Endothelial cell of umbilical vein (primary cell): ENCODE measurements at regions not wholly inside any gene's neighbourhood (a gene's known extent, or its start where the extent isn't known, plus 50 kb on each side); places are given as distances from the start of the nearest gene placed in this dataset.

Source experiments
- BruUV-seq: library from RNA; stranded (reverse); fragments of 400-500 nt; replicated peaks from 2 replicates; lab custom pipeline; 2021; lab: Mats Ljungman, UMichigan
- CTCF ChIA-PET: fragments of 300-600, 350-600 bp; sonication (Branson Sonifier 250); formaldehyde crosslinking; loops from one replicate; lab custom pipeline; 2021; ENCODE audit warnings: antibody characterized with exemption, inconsistent platforms; lab: Charles Lee
- POLR2A ChIA-PET: fragments of 300-600, 350-600 bp; sonication (Branson Sonifier 250); formaldehyde crosslinking; loops from one replicate; lab custom pipeline; 2021; ENCODE audit warnings: antibody characterized with exemption, inconsistent platforms; lab: Charles Lee
- DNase-seq: peaks from one replicate; pipeline ENCODE4 v3.0.0-alpha.2; 2011; ENCODE audit warnings: low read depth, low spot score
- FAIRE-seq: peaks from 2 replicates; lab custom pipeline; 2011; peaks lifted over from hg19 to GRCh38; lab: Jason Lieb, UNC
- H2AFZ ChIP-seq: 2 replicates; pipeline ENCODE4 v1.6.0; 2012; ENCODE audit warnings: low read depth, low read length, control low read depth, inconsistent platforms
- H3K27ac ChIP-seq: 2 replicates; pipeline ENCODE4 v1.5.1; 2011; ENCODE audit warnings: low read depth, mild to moderate bottlenecking, control low read depth, low read length, moderate library complexity; ENCODE audit not compliant: insufficient read depth
- H3K27me3 ChIP-seq, 2 experiments: 2 replicates each; pipeline versions ENCODE4 v1.6.0 to v1.6.1; 2011; ENCODE audit warnings: low read length in 2 of 2, mixed read lengths in 1 of 2; ENCODE audit not compliant: control insufficient read depth in 2 of 2, insufficient read depth in 2 of 2
- H3K36me3 ChIP-seq, 2 experiments: 2 replicates in 1 of 2; 3 replicates in 1 of 2; pipeline ENCODE4 v1.5.1; 2011; ENCODE audit warnings: low read length in 2 of 2, mild to moderate bottlenecking in 1 of 2, moderate library complexity in 1 of 2; ENCODE audit not compliant: control insufficient read depth in 2 of 2, insufficient read depth in 2 of 2; ENCODE audit errors: extremely low read depth in 1 of 2
- H3K4me1 ChIP-seq: 3 replicates; pipeline ENCODE4 v1.5.1; 2011; ENCODE audit warnings: mild to moderate bottlenecking, low read length; ENCODE audit not compliant: control insufficient read depth, insufficient read depth; ENCODE audit errors: extremely low read depth
- H3K4me2 ChIP-seq: 2 replicates; pipeline ENCODE4 v1.6.1; 2011; ENCODE audit warnings: low read length, control low read depth, mixed read lengths; ENCODE audit not compliant: insufficient read depth
- H3K4me3 ChIP-seq, 3 experiments: fragments of 200-600 bp in 1 of 3; sonication (generic), shearing (Covaris generic) in 1 of 3; replicated peaks in 1 of 3; 2 replicates each; pipeline ENCODE4 v1.5.1; 2011 to 2016; ENCODE audit warnings: control low read depth in 3 of 3, low read length in 3 of 3, mild to moderate bottlenecking in 2 of 3, inconsistent platforms in 1 of 3, low read depth in 1 of 3, moderate library complexity in 1 of 3; ENCODE audit not compliant: insufficient read depth in 1 of 3
- H3K79me2 ChIP-seq: 2 replicates; pipeline ENCODE4 v1.6.0; 2012; ENCODE audit warnings: low read length, inconsistent platforms; ENCODE audit not compliant: control insufficient read depth, insufficient read depth
- H3K9ac ChIP-seq: replicated peaks from 2 replicates; pipeline ENCODE3; 2011; ENCODE audit warnings: low read length, control low read depth; ENCODE audit not compliant: insufficient read depth; ENCODE audit errors: extremely low read depth
- H3K9me1 ChIP-seq: replicated peaks from 3 replicates; pipeline ENCODE4 v1.6.0; 2011; ENCODE audit warnings: mild to moderate bottlenecking, low read length; ENCODE audit not compliant: control insufficient read depth, insufficient read depth; ENCODE audit errors: extremely low read depth
- H3K9me3 ChIP-seq: replicated peaks from 2 replicates; pipeline ENCODE4 v1.5.1; 2012; ENCODE audit warnings: low read length, inconsistent platforms; ENCODE audit not compliant: control insufficient read depth, insufficient read depth
- H4K20me1 ChIP-seq: replicated peaks from 2 replicates; pipeline ENCODE3; 2011; ENCODE audit warnings: mild to moderate bottlenecking, low read length; ENCODE audit not compliant: control insufficient read depth, insufficient read depth; ENCODE audit errors: extremely low read depth
- FOS ChIP-seq: IDR thresholded peaks from 2 replicates; pipeline ENCODE4 v1.6.1; 2011; ENCODE audit warnings: mild to moderate bottlenecking, low read length, moderate library complexity, borderline replicate concordance; ENCODE audit not compliant: insufficient read depth
- MAX ChIP-seq: IDR thresholded peaks from 2 replicates; pipeline ENCODE4 v1.6.1; 2011; ENCODE audit not compliant: insufficient read depth, insufficient read length
- MYC ChIP-seq: IDR thresholded peaks from one replicate; pipeline ENCODE4 v1.6.1; 2011; ENCODE audit warnings: mild to moderate bottlenecking, low read depth, low read length
- dilution Hi-C: fragments of 300-500 bp; cut with MboI; formaldehyde crosslinking; loops from one replicate; pipeline ENCODE4 v1.15.0; 2019; ENCODE audit warnings: low sequenced_read_pairs; ENCODE audit not compliant: extremely low pct_ligation_motif_present
- intact Hi-C: fragments of 100-400 bp; cut with micrococcal nuclease; formaldehyde crosslinking; loops from one replicate; pipeline ENCODE4 v1.10.0; 2022

- CTCF ChIA-PET, result no interaction called here
- no peak for DNase-seq
- dilution Hi-C loops, result no loop called here
These were observed 185.4 kb upstream of the SERP2 start for GRCh38 chr13:44188257-44188656.

GRCh38 chr13:44189085-44189484, 184.5 kb upstream of the SERP2 start:
- no peak for FAIRE-seq
- no peaks in the 10 kb centered on the region for H3K4me1 ChIP-seq
- no peak overlapping the region for H3K9ac ChIP-seq
- ChIA-PET CTCF (interaction anchor here (3.9 kb wide), 1 partner anchor 247 kb away, joined by 121 read pairs; no protein-coding TSS in a partner anchor), POLR2A (no interaction called here)
- no peaks in the 10 kb centered on the region for H3K9me3 ChIP-seq
- H3K4me3 ChIP-seq, result no peak overlapping the region
- no peaks in the 10 kb centered on the region for H3K9me1 ChIP-seq
- H3K27ac ChIP-seq, result no peak overlapping the region
- no peak overlapping the region for H2AFZ ChIP-seq
- H3K36me3 ChIP-seq, result no peaks in the 10 kb centered on the region
- H3K4me2 ChIP-seq, result no peak overlapping the region
- TF ChIP-seq MAX, result no peak
- intact Hi-C loops (no loop called here), dilution Hi-C loops (no loop called here)
- H4K20me1 ChIP-seq, result no peaks in the 10 kb centered on the region
- no peaks in the 10 kb centered on the region for H3K27me3 ChIP-seq
- no peaks in the 10 kb centered on the region for H3K79me2 ChIP-seq
- no peak for DNase-seq
- BruUV-seq, result no TSS peak

More at GRCh38 chr13:44188257-44188656, 185.4 kb upstream of the SERP2 start:
- Histone ChIP-seq H3K9me3 (no peaks in the 10 kb centered on the region), H3K36me3 (no peaks in the 10 kb centered on the region), H3K4me1 (no peaks in the 10 kb centered on the region), H4K20me1 (no peaks in the 10 kb centered on the region), H3K27me3 (no peaks in the 10 kb centered on the region), H3K79me2 (no peaks in the 10 kb centered on the region), H3K9ac (no peak overlapping the region), H3K4me2 (no peak overlapping the region), H3K27ac (no peak overlapping the region), H3K9me1 (no peaks in the 10 kb centered on the region), H3K4me3 (no peak overlapping the region), H2AFZ (no peak overlapping the region)
- intact Hi-C loops, result no loop called here
- POLR2A ChIA-PET, result no interaction called here
- no TSS peak for BruUV-seq
- TF ChIP-seq FOS (peak; percentile 27), MYC (no peak)
- FAIRE-seq, result no peak
